ENCODE measurements at regions not wholly inside any gene's neighbourhood (a gene's known extent, or its start where the extent isn't known, plus 50 kb on each side); places are given as distances from the start of the nearest gene placed in this dataset.

DNA sequence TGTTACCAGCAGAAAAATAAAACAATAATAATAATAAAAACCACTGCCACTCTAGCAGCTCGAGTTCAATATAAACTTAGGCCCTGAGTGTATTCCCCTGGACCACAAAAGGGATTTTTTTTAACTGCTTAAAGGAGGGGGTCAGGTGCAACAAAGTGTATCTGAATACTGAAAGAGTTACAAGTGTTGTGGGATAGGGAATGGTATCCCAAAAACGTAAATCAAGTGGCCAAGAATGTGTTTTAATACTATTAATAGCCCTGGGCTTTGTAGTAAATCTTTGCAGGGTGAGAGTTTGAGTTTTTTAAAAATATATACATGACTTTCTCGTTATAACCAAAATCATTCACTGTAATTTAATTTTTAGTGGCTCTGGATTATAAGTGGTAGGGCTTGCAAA lies 860.1 kb upstream of the INTU start:
- no peak for DNase-seq (ENCODE audit: low read depth in 2 of 2)

- no peak for DNase-seq (ENCODE audit: low read depth in 2 of 2)
Measured at GRCh38 chr4:126775485-126776106, 857.2 kb upstream of the INTU start.

GRCh38 chr4:126776361-126776760 lies 856.4 kb upstream of the INTU start:
- DNase-seq (ENCODE audit: low read depth in 2 of 2), result no peak

DNA sequence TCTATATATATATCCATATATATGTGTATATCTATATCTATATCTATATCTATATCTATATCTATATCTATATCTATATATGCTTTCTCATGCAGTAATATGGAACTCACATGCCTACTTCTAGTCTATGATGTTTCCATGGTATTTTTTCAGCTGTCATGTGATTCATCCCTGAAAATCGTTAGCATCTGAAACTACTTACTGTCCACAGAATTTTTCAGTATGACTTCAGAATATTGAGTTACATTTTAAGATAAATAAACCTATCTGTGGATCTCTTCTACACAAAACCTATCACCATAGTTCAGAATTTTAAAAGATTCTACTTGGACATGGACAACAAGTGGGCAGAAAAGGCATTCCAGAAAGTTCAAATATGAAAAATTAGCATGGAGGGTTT lies 855.1 kb upstream of the INTU start:
- DNase-seq (ENCODE audit: low read depth in 2 of 2), result no peak

DNA sequence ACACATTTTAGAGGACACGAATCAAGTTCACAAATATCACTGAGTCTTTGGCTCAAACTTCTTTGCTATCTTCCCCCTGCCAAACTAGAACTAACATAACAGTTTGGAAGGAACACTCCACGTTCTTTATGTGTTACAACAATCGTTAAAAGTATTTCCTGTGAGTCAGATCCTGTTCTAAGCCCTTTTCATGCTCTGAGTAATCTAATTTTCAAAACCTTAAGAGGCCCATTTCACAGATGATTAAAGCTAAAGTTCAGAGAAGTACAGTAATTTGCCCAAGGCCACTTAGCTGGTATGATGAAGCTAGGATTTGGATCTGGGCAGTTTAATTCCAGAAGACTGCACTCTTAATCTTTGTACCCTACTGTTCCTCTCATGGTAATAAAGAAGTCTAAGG lies 854.4 kb upstream of the INTU start:
- DNase-seq (ENCODE audit: low read depth in 2 of 2), result no peak

DNA sequence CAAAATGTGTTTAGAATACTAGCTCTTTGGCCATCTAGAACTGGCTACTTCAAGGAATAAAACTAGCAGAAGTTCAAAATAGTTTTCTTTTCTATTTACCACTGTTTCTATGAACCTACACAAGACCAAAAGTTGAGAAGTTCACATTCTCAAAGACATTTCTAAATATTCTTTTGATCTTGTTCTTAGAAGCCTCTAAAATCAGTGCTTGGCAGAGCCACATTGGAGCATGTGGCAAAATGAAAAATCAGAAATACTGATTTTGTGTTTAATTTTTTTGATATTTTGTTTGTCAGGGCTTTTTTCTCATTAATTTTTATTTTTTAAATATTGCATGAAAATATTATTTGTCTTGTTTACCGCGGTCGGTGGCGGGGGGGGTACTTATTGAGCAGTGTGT lies 853.8 kb upstream of the INTU start:
- no peak for DNase-seq (ENCODE audit: low read depth in 2 of 2)

- no peak for DNase-seq (ENCODE audit: low read depth in 2 of 2)
Measured at GRCh38 chr4:126779436-126780166, 853.2 kb upstream of the INTU start.

- DNase-seq (ENCODE audit: low read depth in 2 of 2), result no peak
Measured at GRCh38 chr4:126783191-126783590, 849.6 kb upstream of the INTU start.

GRCh38 chr4:126784966-126785580 lies 847.7 kb upstream of the INTU start:
- DNase-seq (ENCODE audit: low read depth in 2 of 2), result no peak

DNA sequence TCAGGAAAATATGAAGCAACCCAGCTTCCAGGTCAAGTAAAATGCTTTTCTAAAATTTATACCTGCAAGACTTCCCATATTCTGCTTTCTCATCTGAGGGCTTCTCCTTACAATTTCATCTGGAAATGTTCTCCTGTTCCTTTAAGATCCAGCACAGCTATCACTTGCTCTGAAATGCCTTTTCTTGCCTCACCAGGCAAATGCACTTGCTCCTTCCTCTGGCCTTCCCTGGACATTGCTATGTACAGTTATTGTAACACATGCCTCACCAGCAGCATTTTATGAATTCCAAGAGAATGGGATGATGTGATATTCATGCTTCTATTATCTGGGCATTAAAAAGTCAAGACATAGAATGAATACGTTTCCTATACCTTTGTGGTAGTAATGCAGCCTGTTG lies 842.1 kb upstream of the INTU start:
- DNase-seq (ENCODE audit: low read depth in 2 of 2), result no peak

GRCh38 chr4:126794363-126794762 lies 838.4 kb upstream of the INTU start:
- no peak for DNase-seq (ENCODE audit: low read depth in 2 of 2)

- no peak for DNase-seq (ENCODE audit: low read depth in 2 of 2)
Measured at GRCh38 chr4:126798214-126798613, 834.5 kb upstream of the INTU start.

GRCh38 chr4:126799416-126799815 lies 833.3 kb upstream of the INTU start:
- no peak for DNase-seq (ENCODE audit: low read depth in 2 of 2)

DNA sequence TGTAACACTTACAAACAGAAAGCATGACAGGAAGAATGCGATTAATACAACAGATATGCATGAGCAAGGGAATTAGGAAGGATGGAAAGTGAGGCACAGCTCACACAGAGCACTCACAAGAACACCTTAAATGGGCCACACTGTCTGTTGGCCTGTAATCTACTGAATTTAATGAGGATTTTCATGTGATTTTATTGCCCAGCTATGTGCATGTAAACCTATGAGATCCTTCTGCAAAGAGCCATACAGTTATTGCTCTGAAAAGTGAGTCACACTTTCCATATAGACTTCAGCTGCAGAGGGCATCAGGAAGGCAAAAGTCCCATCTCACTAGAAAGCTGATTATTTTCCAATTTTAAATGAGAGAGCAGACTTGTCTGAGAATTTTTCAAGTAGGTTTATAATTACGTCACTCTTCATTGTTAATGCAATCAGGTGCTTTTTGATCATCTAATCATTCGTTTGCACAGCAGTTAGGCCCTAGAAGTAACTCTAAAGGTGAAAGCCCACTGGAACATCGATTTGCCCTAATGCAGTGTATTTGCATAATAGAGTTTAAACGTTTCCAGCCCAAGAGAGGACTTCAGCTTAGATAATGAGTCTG lies 832.7 kb upstream of the INTU start:
- no peak for DNase-seq (ENCODE audit: low read depth in 2 of 2)

DNA sequence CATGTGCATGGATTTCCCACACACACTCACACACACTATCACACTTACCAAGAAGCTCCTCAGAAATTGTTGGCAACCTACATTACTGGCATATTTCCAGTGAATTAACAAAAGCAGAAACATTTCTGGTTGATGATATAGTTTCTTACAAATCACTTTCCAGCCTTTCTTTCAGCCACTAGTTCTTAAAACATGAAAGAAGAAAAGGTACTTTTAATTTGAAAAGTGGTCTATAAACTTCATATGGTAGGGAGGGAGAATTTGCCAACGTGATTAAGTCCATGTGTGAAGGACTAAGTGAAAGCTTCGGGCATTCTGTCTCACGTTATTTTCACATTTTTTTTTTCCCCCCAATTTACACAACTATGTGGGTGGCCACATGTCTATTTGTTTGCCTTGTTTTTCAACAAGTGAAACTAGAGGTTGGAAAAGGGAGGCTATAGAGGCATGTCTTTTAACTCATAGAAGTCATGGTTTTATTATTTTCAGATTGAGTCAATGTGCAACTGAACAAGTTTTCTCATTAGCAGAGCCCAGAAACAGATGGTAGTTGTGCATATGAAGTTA lies 832.1 kb upstream of the INTU start:
- no peak for DNase-seq (ENCODE audit: low read depth in 2 of 2)

DNA sequence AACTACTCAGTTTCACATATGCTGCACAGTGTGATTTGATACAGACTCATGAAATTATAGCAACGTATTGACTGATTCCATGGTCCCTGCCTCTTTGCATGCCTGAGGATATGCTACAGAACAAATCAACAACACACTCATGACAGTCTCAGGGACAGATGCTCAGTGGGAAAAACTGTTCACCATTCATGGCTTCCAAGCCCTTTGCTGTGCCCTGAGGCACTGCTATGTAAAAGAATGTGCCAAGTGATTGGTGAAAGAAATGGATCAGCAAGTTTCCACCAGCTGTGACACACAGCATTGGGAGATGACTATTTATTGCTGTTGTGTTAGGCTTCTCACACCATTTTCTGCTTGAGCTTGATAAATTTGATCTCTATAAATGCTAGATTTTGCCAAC lies 825.6 kb upstream of the INTU start:
- DNase-seq (ENCODE audit: low read depth in 2 of 2), result no peak

- no peak for DNase-seq (ENCODE audit: low read depth in 2 of 2)
Measured at GRCh38 chr4:126812076-126812475, 820.7 kb upstream of the INTU start.

DNA sequence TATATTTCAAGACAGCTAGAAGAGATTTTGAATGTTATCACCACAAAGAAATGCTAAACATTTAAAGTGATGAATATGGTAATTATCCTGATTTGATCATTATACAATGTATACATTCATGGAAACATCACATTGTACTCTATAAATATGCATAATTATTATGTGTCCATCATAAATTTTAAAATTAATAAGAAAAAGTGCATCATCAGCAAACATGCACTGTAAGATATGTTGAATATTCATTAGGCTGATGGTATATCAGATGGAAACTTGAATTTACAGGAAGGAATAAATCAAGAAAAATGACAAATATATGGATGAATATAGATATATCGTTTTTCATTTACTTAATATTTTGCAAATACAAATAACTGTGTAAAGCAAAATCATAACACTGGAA lies 812.1 kb upstream of the INTU start:
- DNase-seq (ENCODE audit: low read depth in 2 of 2), result no peak

GRCh38 chr4:126821152-126821551 lies 811.6 kb upstream of the INTU start:
- DNase-seq (ENCODE audit: low read depth in 2 of 2), result no peak

DNA sequence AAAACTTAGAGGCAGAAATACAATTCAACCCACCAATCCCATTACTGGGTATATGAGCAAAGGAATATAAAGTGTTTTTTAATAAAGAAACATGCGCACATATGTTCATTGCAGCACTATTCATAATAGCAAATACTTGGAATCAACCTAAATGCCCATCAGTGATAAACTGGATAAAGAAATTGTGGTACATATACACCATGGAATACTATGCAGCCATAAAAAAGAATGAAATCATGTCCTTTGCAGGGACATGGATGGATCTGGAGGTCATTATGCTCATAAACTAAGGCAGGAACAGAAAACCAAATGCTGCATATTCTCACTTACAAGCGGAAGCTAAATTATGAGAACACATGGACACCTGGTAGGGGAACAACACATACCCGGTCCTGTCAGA lies 807.7 kb upstream of the INTU start:
- no peak for DNase-seq (ENCODE audit: low read depth in 2 of 2)

- no peak for DNase-seq (ENCODE audit: low read depth in 2 of 2)
Measured at GRCh38 chr4:126827669-126828068, 805.1 kb upstream of the INTU start.

DNA sequence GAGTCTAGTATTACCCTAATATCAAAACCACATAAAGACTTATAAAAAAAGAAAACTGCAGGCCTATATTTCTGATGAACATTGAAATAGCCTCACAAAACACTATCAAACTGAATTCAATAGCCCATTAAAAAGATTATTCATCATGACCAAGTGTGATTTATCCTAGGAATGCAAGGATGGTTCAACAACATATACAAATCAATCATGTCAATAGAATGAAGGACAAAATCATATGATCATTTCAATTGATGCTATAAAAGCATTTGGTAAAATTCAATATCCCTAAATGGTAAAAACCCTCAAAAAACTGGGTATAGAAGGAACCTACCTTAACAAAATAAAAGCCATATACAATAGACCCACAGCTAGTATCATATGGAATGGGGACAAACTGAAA lies 797.9 kb upstream of the INTU start:
- DNase-seq (ENCODE audit: low read depth in 2 of 2), result no peak

All from stimulated activated CD8-positive, alpha-beta memory T cell treated with anti-CD3 and anti-CD28 coated beads, Interleukin-15, amount 100 ng/mL, for 48 hours (primary cell).